GM21360 (cell line): ENCODE measurements at regions not wholly inside any gene's neighbourhood (a gene's known extent, or its start where the extent isn't known, plus 50 kb on each side); places are given as distances from the start of the nearest gene placed in this dataset.
"Not testable (repeated sequence)": the region's sequence is repeated elsewhere in the genome, so short reads cannot be mapped to it uniquely, and the experiment has no call there.

ENCODE experiments used
- ATAC-seq: cut with Tn5 transposase; IDR thresholded peaks from one replicate; pipeline ENCODE4 v1.9.1; 2021; ENCODE audit warnings: mild to moderate bottlenecking, moderate library complexity; ENCODE audit not compliant: unreplicated experiment

DNA sequence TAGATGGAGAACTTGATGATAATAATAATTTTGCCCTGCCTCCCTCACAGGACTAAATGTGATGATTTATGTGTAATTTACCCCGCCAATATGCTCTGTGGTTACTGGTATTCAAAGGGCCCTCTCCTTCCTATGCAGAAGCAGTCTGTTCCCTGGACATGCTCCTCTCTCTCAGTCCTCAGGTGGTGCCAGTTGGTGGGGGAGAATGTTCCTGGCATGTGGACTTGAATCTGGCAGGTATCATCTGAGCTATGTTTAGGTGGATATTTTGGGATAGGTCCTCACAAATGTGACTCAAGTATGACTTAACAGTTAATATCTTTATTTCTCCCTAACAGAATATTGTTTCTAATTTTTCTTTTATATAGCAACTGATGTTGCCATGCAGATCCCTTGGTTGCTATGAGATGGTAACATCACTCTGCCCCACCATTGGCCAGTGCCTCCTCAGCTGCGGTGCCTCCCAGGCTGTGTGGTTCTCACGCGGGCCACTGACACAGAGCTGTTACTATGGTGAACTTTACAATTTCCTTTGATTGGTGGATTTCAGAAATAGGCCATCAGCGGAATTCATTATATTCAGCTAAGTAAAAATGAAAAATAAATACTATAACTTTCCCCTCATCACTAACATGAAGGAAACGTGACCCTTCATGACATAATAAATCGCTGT is 106.7 kb upstream of the PELI1 start:
- ATAC-seq = no peak

DNA sequence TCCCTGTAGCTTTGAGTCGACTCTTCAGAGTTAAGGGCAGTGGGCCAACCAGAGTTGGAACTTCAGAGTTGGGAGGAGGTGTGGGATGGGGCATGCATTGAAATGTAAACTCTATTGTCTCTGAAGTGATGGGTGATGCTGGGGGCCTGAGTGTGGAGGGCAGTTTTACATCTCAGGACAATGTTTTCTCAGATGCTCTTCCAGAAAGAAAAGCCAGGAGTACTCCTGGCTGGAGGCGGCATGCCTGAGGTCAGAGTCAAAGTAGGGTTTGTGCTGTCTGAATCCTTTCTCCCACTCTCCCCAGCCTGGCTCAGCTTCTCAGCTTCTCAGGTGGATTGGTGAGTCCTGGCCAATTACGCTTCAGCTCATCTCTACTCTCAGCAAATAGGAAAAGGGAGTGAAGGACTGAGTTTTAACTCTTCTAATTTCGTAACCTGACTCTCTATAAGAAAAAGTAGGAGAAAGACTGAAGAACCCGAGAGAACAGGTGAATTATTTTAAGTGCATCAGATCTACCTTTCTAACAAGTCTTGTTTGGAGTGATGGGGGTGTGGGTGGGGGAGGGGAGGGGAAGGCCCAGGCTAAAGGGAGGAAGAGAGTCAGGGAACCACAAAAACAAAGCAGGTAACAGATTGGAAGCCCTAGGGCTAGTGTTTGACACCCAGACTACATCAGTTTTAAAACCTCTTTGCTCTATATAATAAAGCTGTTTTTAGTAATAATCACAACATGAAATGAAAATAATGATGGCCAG is 107.5 kb upstream of the PELI1 start:
- no peak for ATAC-seq

DNA sequence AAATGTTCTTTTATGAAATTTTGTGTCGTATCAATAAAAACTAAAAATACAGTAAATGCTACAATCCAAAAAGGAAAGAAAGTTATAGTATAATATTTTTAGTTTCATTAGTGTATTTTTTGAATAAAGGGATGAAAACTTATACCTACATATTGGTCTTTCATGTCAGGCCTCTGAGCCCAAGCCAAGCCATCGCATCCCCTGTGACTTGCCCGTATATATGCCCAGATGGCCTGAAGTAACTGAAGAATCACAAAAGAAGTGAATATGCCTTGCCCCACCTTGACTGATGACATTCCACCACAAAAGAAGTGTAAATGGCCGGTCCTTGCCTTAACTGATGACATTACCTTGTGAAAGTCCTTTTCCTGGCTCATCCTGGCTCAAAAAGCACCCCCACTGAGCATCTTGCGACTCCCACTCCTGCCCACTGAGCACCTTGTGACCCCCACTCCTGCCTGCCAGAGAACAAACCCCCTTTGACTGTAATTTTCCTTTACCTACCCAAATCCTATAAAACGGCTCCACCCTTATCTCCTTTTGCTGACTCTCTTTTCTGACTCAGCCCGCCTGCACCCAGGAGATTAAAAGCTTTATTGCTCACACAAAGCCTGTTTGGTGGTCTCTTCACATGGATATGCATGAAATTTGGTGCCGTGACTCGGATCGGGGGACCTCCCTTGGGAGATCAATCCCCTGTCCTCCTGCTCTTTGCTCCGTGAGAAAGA is 108.2 kb upstream of the PELI1 start:
- ATAC-seq = not testable (repeated sequence)

DNA sequence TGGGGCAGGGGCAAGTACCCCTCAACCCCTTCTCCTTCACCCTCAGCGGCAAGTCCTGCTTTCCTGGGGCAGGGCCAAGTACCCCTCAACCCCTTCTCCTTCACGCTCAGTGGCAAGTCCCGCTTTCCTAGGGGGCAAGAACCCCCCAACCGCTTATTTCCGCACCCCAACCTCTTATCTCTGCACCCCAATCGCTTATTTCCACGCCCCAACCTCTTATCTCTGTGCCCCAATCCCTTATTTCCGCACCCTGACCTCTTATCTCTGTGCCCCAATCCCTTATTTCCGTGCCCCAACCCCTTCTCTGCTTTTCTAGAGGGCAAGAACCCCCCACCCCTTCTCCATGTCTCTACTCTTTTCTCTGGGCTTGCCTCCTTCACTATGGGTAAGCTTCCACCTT is 109.2 kb upstream of the PELI1 start:
- not testable (repeated sequence) for ATAC-seq

DNA sequence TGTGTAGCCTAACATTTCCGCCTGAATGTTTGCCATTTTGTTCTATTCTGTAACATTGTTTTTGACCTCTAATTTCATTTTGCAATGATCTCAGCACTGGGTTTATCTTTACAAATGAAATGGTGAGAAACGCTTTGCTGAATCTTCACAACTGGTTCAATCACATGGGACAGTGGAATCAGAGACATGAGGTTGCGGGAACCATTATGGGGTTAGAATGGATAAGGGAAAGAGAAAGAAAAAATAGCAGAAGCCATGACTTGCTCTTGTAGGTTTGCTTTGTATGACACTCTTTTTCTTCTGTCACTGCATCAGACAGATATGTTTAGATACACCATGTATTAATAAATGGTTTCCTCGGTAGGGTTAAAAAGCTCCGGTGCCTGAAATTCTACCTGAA is 114.3 kb upstream of the PELI1 start:
- no peak for ATAC-seq

DNA sequence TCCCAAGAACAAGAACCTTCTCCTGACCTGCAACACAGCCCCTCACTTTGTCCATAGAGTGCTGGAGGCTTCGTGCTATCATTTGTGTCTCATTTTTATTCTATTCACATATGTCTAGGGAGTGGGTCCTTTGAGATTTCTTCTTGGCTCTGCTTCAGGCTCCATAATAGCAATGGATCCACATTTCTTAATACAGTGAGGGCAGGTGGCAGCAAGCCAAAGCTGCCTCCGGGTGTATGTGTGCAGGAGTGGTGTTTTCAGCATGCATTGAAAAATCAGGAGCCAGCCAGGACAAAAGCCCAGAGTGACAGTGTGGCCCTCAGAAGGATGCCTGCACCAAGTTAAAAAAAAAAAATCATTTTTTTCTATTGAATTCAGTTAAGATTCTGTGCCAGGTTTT is 115.1 kb upstream of the PELI1 start:
- ATAC-seq = no peak

DNA sequence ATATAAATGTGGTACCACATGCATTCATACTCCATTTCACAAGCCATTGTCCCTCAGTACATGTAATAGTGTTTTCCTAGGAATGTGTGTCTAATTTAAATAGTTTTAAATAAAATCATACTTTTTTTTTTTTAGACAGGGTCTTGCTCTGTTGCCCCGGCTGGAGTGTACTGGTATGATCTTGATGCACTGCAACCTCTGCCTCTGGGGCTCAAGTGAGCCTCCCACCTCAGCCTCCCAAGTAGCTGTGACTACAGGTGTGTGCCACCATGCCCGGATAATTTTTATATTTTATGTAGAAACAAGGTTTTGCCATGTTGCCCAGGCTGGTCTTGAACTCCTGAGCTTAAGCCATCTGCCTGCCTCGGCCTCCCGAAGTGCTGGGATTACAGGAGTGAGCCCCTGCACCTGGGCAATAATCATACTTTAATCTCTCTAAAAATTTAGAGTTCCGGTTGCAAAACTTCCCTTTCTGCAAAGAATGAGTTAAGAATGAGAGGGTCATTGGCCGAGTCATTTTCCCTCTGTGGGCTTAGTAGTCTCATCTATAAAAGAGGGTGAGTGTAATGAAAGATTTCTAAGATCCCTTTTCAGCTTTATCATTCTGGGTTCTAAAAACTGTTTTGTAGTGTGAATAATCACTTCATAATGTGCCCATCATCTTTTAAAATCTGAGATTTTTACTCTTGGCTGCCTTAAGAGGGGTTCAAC is 116.0 kb upstream of the PELI1 start:
- ATAC-seq = no peak

DNA sequence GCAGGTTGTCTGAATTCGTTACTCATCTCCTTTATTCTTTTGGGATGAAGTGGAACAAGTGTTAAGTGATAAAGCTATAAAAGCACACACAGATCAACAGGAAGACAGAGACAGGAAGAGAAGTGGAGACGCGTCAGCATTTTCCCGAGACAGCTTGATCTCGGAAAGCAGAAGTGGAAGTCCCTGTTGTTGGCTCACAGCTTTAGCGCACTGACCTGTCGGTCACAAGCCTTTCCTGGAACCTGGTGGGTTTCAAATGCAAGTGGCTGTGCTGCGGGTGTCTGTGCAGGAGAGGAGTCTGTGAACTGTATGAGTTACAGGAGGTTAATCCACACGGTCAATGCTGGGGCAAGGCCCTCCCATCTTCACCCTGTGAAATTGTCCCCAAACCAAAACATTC is 116.6 kb upstream of the PELI1 start:
- ATAC-seq = peak; percentile 96

DNA sequence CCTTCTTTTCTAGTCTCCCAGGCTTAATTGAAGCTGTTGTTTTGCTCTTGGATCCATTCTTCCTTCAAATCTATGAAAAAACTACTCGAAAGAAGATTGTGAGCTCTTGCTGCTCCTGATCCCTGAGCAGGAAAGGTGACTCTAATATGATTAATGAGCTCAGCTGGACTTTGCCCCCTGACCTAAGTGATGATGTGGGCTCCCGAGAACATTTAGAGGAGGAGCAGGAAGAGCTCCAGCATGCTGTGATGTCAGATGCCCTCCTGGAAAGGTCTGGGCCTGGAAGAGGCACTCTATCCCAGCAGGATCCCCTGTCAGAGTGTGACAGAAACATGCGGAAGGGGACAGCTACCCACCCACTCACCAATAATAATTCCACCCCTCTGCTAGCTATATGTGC is 117.9 kb upstream of the PELI1 start:
- ATAC-seq = no peak

DNA sequence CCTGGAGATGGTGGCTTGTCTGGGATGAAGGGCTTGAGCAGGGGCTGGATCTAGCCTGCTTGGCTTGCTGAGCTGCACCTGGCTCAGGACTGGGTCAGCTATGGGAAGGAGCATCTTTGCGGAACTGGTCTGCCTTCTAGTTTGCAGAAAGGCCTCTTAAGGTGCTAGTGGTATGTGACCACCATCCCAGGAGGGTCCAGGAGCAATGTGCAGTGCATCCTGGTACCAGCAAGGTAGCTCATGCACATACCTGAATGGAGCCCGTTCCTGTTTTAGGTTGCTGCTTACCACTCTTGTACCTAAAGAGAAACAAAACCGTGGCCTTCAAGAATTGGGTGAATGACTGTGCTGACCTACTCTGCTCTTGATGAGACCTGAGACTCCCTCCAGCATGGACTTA is 118.6 kb upstream of the PELI1 start:
- no peak for ATAC-seq

DNA sequence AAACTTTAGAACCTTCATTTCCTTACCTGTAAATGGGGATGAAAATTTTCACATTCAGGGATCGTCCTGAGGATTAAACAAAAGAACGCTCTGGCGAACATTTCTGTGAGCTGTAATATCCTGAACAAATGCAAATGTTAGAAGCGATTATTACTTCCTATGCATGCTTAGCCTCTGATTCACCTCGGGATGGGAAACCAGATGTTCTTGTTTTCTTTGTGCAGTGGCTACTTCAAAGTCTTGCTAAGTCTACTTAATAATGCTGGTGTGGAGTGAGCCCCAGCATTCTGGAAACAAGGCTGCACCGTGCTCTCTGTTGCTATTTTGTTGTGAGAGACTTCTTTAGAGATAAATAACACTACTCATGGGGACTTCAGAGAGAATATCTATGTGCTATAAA is 119.1 kb upstream of the PELI1 start:
- ATAC-seq = no peak

DNA sequence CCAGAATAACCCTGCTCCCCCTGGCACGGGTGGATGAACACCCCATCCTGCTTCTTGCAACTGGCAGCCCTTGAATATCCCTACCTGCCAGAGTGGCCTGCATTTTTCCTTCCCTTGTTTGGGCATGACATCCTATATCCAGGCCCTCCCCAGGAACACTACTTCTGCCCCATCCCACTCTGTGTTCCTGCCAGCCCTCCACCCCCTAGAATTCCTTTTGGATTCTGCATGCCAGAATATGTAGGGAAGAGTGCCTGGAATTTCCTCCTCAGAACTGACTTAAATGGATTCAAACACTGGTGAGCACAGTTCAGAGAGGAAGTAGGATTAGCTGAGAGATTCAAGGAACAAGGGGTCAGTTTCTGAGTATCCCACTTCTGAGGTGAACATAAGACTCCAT is 123.5 kb upstream of the PELI1 start:
- ATAC-seq = no peak

DNA sequence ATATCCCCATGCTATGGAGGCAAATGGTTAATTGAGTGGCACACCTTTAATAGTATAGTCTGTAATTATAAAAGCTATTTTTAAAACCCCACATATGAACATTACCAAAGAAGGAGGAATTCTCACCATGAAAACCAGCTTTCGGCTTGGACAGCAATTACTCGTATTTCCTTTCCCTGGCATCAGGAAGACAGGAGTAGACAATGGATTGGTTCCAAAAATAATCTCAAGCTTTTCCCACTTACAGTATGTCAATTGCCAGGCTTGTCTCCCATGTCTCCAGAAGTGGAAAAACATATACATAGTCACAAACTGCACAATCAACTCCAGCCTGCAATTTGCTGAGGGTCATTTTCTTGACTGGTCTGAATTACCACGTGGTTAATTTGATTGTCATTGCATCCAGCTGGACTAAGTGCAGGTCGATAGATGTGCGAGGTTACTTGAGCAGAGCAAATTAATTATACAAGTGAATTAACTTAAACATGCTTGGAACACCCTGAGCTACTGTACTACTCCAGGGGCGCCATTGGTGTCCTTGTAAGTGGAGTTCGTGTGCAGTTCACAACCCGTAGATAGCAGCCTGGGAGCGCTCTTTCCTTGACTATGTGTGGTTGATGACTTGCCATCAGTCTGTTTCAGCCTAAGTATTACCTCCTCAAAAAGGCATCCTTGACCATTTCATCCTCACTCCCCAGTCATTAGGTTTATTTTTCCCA is 124.3 kb upstream of the PELI1 start:
- ATAC-seq = no peak

DNA sequence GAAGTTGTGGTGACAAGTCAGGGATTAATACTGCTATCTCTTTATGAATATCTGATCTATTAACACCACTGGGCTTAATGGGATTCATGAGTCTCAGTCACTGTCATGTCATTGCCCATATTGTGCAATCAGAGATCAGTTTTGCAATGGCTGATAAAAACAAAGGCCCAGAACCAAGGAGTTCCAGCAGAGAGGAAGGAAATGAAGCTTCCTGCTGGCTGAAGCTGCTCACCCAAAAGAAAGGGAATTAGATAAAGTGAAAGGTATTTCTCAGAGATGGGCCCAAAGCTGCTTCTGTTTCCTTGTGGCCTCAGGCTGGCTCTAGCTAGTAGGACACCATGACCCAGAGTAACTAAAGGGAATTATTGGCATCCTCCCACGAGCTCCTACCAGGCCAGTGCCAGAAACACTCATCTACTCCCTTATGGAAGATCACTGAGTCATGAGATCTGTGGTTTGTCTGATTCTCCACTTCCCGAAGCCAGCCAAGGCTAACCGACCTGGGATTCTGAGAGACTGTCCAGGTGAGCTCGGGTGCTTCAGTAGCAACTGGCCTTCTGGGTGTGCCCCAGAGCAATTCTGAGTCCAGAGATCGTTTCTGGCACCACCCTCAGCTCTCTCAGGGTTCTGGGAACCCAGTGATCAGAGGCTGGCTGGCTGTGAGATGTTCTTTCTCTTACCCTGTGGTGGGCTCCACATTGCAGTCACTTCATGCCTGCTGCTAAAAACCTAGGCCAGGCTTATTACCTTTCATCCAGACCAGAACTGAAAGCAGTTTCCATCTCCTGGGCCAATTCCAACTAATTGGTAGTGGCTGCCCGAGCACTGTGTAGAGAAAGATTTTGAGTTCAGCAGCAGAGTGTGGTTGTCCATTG is 129.5 kb upstream of the PELI1 start:
- ATAC-seq = no peak

DNA sequence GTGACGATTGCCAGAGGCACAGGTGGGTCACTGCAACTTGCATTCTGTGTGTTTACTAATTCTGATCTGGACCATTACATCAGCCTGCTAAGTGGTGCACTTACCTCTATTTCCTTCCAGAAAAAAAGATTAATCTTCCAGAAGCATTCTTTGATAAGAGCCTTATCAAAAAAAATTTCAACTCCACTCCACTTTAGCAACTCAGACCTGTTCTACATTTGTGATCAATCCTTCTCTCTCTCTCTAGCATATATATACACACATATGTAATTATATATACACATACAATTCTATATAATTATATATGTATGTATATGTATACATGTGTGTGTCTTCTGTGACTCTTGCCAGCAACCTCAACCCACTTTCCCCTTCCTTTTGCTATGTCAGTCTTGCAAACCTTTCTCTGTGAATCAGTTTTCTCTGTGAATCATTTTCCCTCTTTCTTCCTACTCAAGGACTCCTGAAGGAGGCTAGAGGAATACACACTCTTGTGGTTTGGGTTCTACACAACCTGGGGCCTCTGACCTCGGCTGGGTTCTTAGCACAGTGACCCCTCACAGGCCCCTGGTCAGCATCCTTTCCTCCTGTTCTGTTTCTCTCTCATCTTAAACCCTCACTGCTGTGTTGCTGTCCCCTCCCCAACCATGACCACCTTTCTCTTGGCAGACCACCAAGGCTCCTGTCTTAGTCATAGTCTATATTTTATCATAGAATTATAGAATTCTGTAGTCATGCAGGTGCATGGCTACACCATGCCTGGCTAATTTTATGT is 130.4 kb upstream of the PELI1 start:
- no peak for ATAC-seq

DNA sequence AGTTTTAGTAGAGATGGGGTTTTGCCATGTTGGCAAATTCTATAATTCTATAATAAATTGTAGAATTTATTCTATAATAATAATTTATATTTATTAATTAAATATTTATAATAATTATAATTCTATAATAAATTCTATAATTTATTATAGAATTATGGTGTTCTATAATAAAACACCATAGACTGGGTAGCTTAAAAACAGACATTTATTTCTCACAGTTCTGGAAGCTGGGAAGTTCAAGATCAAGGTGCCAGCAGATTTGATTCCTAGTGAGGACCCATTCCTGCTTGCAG is 130.9 kb upstream of the PELI1 start:
- no peak for ATAC-seq

DNA sequence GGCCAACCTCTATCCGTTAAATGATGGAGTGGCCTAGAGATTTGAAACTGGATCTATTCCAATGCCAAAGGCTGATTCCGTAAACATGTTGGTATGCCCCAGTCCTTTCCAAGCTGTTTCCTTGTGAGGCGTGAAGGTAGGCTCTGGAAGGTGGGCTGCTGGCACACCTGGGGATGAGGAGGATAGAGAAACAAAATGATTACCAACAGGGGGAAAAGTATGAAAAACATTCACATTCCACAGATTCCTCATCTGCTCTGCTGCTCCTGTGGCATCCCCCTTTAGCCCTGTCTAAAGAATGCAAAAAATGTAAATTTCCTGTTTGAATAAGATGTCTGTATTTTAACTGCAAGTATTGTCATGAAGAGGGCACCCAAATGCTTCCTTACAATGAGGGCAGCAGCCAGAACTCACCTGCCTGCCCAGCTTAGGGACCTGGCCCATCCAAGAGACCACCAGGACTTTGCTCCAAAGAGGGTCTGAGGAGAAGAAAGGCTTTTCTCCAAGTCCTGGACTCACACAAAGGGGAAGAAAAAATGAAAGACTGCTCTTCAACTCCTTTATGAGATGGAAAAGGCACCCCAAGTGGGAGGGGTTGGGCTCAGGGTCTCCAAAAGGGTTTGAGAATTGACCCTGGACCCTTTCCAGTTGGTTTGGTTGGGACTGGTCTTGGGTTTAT is 132.3 kb upstream of the PELI1 start:
- no peak for ATAC-seq

DNA sequence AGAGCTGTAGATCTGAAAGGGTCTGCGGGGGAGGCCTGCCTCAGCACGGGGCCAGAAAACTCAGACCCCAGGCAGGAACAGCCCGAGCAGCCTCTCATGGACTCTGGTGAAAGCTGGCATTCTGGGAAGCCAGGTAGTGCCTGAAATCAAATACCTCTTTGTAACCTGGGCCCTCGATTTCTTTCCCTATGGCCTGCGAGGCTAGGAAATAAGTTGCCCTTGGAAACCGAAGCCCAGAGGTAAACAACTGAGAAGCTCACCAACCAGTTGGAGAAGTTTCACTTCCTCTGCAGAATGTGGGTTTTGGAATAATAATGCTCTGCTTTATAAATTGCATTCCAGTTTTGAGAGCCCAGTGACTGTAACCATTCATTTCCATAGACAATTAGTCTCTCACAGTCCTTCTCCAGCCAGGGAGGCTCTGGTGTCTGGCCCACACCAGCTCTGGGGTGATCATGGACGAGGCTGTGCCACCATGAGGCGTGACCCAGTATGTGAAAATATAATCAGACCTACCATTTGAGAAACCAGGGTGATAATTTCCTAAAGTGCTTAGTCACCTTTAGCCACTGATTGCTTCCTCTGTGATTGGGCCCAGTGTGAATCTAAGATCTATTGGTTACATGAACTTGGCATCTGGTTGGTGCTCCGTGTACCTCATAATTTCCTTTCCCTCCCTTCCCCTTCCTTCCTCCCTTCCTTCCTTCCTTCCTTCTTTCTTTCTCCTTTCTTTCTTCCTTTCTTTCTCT is 133.1 kb upstream of the PELI1 start:
- ATAC-seq = no peak
